AG09309 (cell line): ENCODE measurements at regions not wholly inside any gene's neighbourhood (a gene's known extent, or its start where the extent isn't known, plus 50 kb on each side); places are given as distances from the start of the nearest gene placed in this dataset.

ENCODE experiments used
- DNase-seq: peaks from one replicate; pipeline ENCODE4 v3.0.0-alpha.2; 2010; ENCODE audit warnings: low read depth
- H3K4me3 ChIP-seq: 2 replicates; pipeline ENCODE4 v1.5.1; 2011; ENCODE audit warnings: mild to moderate bottlenecking, low read depth, low read length, moderate library complexity; ENCODE audit not compliant: control insufficient read depth
- TF ChIP-seq, protein P1 (sequence below): IDR thresholded peaks from 2 replicates; pipeline ENCODE4 v1.5.1; 2011; ENCODE audit warnings: mild to moderate bottlenecking, low read depth, low read length, inconsistent platforms; ENCODE audit not compliant: insufficient read depth, control insufficient read depth; ENCODE audit errors: missing control alignments

DNA sequence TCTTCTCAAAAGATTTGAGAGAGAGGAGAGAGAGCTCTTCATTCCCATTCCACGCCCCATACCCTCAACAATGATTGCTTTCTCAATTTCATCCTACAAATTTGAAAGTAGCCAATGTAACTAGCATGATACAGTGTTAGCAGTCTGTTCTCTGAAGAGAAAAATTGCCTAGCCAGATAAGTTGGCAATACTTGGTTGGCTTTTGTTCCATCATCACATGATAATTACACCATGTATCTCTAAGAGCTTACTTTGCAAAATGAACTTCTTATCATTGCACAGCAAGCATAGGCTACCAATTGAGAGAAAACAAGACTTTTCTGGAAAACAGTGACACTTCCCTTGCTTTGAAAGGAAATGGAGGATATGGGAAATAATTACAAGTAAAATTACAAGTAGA, 68.9 kb downstream of the FSCB start:
- no peak for DNase-seq
- H3K4me3 ChIP-seq: no peak overlapping the region
- TF ChIP-seq, protein P1, sequence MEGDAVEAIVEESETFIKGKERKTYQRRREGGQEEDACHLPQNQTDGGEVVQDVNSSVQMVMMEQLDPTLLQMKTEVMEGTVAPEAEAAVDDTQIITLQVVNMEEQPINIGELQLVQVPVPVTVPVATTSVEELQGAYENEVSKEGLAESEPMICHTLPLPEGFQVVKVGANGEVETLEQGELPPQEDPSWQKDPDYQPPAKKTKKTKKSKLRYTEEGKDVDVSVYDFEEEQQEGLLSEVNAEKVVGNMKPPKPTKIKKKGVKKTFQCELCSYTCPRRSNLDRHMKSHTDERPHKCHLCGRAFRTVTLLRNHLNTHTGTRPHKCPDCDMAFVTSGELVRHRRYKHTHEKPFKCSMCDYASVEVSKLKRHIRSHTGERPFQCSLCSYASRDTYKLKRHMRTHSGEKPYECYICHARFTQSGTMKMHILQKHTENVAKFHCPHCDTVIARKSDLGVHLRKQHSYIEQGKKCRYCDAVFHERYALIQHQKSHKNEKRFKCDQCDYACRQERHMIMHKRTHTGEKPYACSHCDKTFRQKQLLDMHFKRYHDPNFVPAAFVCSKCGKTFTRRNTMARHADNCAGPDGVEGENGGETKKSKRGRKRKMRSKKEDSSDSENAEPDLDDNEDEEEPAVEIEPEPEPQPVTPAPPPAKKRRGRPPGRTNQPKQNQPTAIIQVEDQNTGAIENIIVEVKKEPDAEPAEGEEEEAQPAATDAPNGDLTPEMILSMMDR: no peak

DNA sequence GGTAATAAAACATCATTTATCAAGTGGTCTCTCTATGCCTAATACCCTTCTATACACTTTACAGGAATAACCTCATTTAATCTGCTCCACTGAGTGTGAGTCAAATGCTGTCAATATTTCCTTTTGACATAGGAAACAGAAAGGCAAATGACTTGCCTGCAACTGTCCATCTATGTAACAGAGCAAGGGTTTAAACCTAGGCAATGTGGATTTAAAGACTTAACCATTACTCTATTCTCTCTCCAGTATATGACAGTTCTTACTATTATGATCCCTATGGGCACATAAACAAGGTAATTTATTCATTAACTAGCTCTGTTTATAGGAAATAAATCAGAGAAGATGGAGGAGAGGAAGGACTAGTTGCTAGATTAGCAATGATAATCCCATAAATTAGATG, 70.6 kb downstream of the FSCB start:
- TF ChIP-seq, protein P1: no peak
- no peak for DNase-seq

DNA sequence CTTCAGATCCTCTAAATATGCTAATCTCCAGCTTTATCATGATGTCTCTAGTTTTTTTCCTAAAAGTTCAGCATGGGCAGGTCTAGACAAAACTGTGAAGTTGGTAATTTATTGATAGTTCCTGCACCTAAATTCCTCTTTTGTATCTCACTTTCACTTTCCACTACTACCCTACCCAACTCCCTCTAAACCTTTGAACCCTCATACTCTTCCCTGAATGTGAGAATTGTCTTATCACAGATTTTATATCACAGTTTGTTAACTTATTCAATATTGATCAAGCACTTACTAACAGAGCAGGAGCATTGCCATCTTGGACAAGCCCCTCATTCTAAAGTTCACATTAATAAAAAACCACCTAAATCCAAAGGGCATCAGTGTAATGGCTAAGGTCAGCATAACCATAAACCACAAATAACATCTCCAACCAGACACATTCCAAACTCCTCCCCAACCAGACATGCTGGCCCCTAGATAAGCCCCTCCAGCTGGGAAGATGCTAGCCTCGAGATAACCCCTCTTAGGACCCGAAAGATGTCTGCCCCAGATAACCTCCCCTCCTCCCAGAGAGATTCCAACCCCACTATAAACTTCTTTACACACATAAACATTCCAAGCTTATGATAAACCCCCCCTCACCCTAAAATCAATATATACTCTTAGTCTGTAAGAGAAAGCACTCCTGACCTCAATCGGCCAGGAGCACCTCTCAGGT, 78.7 kb downstream of the FSCB start:
- H3K4me3 ChIP-seq: no peak overlapping the region
- DNase-seq: no peak
- TF ChIP-seq, protein P1: no peak

More for the DNA sequence above, 70.6 kb downstream of the FSCB start:
- H3K4me3 ChIP-seq: no peak overlapping the region

DNA sequence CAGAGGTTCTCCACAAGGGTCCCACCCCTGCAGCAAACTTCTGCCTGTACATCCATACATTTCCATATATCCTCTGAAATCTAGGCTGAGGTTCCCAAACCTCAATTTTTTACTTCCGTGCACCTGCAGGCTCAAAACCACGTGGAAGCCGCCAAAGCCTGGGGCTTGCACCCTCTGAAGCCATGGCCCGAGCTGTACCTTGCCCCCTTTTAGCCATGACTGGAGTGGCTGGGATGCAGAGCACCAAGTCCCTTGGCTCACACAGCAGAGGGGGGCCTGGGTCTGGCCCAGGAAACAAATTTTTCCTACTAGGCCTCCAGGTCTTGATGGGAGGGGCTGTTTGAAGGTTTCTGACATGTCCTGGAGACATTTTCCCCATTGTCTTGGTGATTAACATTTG, 84.4 kb downstream of the FSCB start:
- DNase-seq: no peak
- TF ChIP-seq, protein P1: no peak

DNA sequence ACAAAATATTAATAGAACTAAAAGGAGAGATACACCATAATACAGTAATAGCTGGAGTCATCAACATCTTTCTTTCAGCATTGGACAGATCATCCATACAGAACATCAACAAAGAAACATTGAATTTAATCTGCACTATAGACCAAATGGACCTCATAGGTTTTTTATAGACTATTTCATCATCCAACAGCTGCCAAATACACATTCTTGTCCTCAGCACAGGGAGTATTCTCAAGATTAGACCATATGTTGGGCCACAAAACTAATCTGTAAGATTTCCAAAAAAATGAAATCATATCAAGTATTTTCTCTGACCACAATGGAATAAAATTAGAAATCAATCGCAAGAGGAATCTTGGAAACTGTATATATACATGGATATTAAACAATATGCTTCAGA, 86.9 kb downstream of the FSCB start:
- H3K4me3 ChIP-seq: no peak overlapping the region
- TF ChIP-seq, protein P1: no peak
- DNase-seq: no peak

More for the DNA sequence above, 84.4 kb downstream of the FSCB start:
- no peak overlapping the region for H3K4me3 ChIP-seq

DNA sequence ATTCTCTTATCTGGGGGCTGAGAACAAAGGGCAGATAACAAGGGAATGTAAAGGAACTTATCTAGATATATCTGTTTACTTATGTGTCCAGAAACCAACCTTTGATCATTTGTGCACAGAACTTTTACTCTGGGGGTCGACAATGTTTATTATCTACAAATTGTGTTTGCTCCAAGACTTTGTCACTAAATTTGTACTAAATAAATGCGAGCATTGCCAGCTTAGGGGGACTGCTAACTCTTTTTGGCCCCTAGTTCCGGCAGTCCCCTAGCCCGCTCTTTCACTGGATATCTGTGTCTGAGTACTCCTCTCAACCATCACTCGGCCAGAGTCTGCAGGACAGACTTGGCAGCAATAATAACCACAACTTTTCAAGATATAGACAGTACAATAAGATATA, 88.2 kb downstream of the FSCB start:
- DNase-seq: no peak
- TF ChIP-seq, protein P1: no peak
- no peak overlapping the region for H3K4me3 ChIP-seq
